Posterior cingulate gyrus (tissue), 11 donors: ENCODE measurements at regions not wholly inside any gene's neighbourhood (a gene's known extent, or its start where the extent isn't known, plus 50 kb on each side); places are given as distances from the start of the nearest gene placed in this dataset.

Experiments used
- DNase-seq, 10 donors: peaks; one replicate each; pipeline versions ENCODE4 v3.0.0 to v3.0.0-alpha.2; 2020 to 2021; ENCODE audit warnings: mixed read lengths in 3 of 10
- intact Hi-C: fragments of 100-400 bp; cut with DNase I; formaldehyde crosslinking; loops from one replicate; pipeline ENCODE4 v1.15.1; 2023

GRCh38 chr6:150535818-150536220 is 63.9 kb upstream of the PLEKHG1 start:
- intact Hi-C loops: no loop called here
- DNase-seq: no peak

GRCh38 chr6:150536835-150537234 is 62.9 kb upstream of the PLEKHG1 start:
- no peak for DNase-seq
- intact Hi-C loops: no loop called here

- intact Hi-C loops: no loop called here
- DNase-seq: peak in 3 of 10 donors; percentile 28 to 85 (median 35)
These were observed 62.2 kb upstream of the PLEKHG1 start for GRCh38 chr6:150537491-150537890.

GRCh38 chr6:150537893-150538292 is 61.8 kb upstream of the PLEKHG1 start:
- intact Hi-C loops: no loop called here

GRCh38 chr6:150539111-150539510 is 60.6 kb upstream of the PLEKHG1 start:
- intact Hi-C loops: no loop called here
- no peak for DNase-seq

More at GRCh38 chr6:150537893-150538292, 61.8 kb upstream of the PLEKHG1 start:
- DNase-seq: peak in 1 of 10 donors; percentile 69

GRCh38 chr6:150539568-150539967 is 60.1 kb upstream of the PLEKHG1 start:
- intact Hi-C loops: no loop called here

GRCh38 chr6:150541576-150541975 is 58.1 kb upstream of the PLEKHG1 start:
- intact Hi-C loops: no loop called here
- DNase-seq: no peak

More at GRCh38 chr6:150539568-150539967, 60.1 kb upstream of the PLEKHG1 start:
- DNase-seq: no peak

GRCh38 chr6:150543178-150543577 is 56.5 kb upstream of the PLEKHG1 start:
- no peak for DNase-seq
- intact Hi-C loops: no loop called here

- intact Hi-C loops: no loop called here
- no peak for DNase-seq
These were observed 54.9 kb upstream of the PLEKHG1 start for GRCh38 chr6:150544793-150545192.

GRCh38 chr6:150546457-150546856 is 53.2 kb upstream of the PLEKHG1 start:
- intact Hi-C loops: no loop called here
- no peak for DNase-seq

GRCh38 chr6:150547502-150548222 is 52.0 kb upstream of the PLEKHG1 start:
- intact Hi-C loops: no loop called here
- DNase-seq: peak in 1 of 10 donors; percentile 26

- intact Hi-C loops: no loop called here
These were observed 51.4 kb upstream of the PLEKHG1 start for GRCh38 chr6:150548330-150548729.

GRCh38 chr6:150549007-150549406 is 50.7 kb upstream of the PLEKHG1 start:
- intact Hi-C loops: no loop called here
- no peak for DNase-seq

More at GRCh38 chr6:150548330-150548729, 51.4 kb upstream of the PLEKHG1 start:
- no peak for DNase-seq

GRCh38 chr6:150549674-150550101 is 50.0 kb upstream of the PLEKHG1 start:
- DNase-seq: no peak
- intact Hi-C loops: no loop called here
